Upper lobe of left lung (tissue), 4 donors: ENCODE measurements at regions not wholly inside any gene's neighbourhood (a gene's known extent, or its start where the extent isn't known, plus 50 kb on each side); places are given as distances from the start of the nearest gene placed in this dataset.

ENCODE experiments used
- EP300 ChIP-seq, 4 donors: sonication (generic); formaldehyde crosslinking; IDR thresholded peaks; one replicate each; pipeline ENCODE4 v1.5.1; 2017; ENCODE audit warnings: antibody characterized with exemption in 4 of 4, control low read depth in 2 of 4
- POLR2A ChIP-seq, 4 donors: fragments of 450-650 bp; IDR thresholded peaks; one replicate each; pipeline ENCODE4 v1.5.1; 2016 to 2017; ENCODE audit warnings: antibody characterized with exemption in 4 of 4, mild to moderate bottlenecking in 2 of 4
- POLR2AphosphoS5 ChIP-seq, 2 donors: sonication (generic); formaldehyde crosslinking; IDR thresholded peaks; one replicate each; pipeline ENCODE4 v1.5.1; 2017; ENCODE audit warnings: antibody characterized with exemption in 2 of 2
- TF ChIP-seq, protein P1 (sequence below), 6 experiments: fragments of 450-650 bp in 4 of 6; fragments of 200-600 bp in 2 of 6; sonication (generic) in 2 of 6; IDR thresholded peaks; one replicate each; pipeline ENCODE4 v1.5.1; 2016 to 2019; ENCODE audit warnings: antibody characterized with exemption in 6 of 6

- TF ChIP-seq, protein P1, sequence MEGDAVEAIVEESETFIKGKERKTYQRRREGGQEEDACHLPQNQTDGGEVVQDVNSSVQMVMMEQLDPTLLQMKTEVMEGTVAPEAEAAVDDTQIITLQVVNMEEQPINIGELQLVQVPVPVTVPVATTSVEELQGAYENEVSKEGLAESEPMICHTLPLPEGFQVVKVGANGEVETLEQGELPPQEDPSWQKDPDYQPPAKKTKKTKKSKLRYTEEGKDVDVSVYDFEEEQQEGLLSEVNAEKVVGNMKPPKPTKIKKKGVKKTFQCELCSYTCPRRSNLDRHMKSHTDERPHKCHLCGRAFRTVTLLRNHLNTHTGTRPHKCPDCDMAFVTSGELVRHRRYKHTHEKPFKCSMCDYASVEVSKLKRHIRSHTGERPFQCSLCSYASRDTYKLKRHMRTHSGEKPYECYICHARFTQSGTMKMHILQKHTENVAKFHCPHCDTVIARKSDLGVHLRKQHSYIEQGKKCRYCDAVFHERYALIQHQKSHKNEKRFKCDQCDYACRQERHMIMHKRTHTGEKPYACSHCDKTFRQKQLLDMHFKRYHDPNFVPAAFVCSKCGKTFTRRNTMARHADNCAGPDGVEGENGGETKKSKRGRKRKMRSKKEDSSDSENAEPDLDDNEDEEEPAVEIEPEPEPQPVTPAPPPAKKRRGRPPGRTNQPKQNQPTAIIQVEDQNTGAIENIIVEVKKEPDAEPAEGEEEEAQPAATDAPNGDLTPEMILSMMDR (IDR thresholded peaks at IDR 0.05) = no peak
- TF ChIP-seq EP300 (IDR thresholded peaks at IDR 0.05) (no peak), POLR2AphosphoS5 (IDR thresholded peaks at IDR 0.05) (no peak), POLR2A (IDR thresholded peaks at IDR 0.05) (no peak)
These were observed 348.3 kb downstream of the BCKDHB start for GRCh38 chr6:80454661-80455365.
